WTC11 (cell line): ENCODE measurements at regions not wholly inside any gene's neighbourhood (a gene's known extent, or its start where the extent isn't known, plus 50 kb on each side); places are given as distances from the start of the nearest gene placed in this dataset.

Experiments
- ATAC-seq: fragments of 200-7000 bp; cut with Tn5 transposase; 2 replicates; pipeline ENCODE4 v1.10.0; 2021; ENCODE audit warnings: mild to moderate bottlenecking, moderate library complexity
- CTCF ChIA-PET: fragments of 300-600 bp; sonication (Branson Sonifier 250); formaldehyde crosslinking; loops from one replicate; lab custom pipeline; 2021; ENCODE audit warnings: antibody characterized with exemption; lab: Charles Lee
- POLR2A ChIA-PET: fragments of 350-600 bp; sonication (Branson Sonifier 250); formaldehyde crosslinking; loops from one replicate; lab custom pipeline; 2021; ENCODE audit warnings: antibody characterized with exemption; lab: Charles Lee
- DNase-seq: peaks from one replicate; pipeline ENCODE4 v3.0.0; 2021; ENCODE audit warnings: low spot score
- H3K27ac Mint-ChIP-seq: 2 replicates; pipeline ENCODE4 v1.8.0; 2021; ENCODE audit warnings: mixed read lengths
- H3K27me3 Mint-ChIP-seq: 2 replicates; pipeline ENCODE4 v1.8.0; 2021; ENCODE audit warnings: low read depth, mild to moderate bottlenecking, moderate library complexity, mixed read lengths
- H3K36me3 Mint-ChIP-seq: 2 replicates; pipeline ENCODE4 v1.8.0; 2021; ENCODE audit warnings: mixed read lengths
- H3K4me1 Mint-ChIP-seq: 2 replicates; pipeline ENCODE4 v1.8.0; 2022; ENCODE audit warnings: mixed read lengths
- H3K4me3 Mint-ChIP-seq: 2 replicates; pipeline ENCODE4 v1.8.0; 2021; ENCODE audit warnings: mild to moderate bottlenecking, moderate library complexity, mixed read lengths
- H3K9me3 Mint-ChIP-seq: 2 replicates; pipeline ENCODE4 v1.8.0; 2021; ENCODE audit warnings: mixed read lengths
- ATF6 ChIP-seq: sonication (generic); formaldehyde crosslinking; IDR thresholded peaks from 2 replicates; pipeline ENCODE4 v1.8.1; 2023; ENCODE audit warnings: mild to moderate bottlenecking, missing genetic modification reagents
- CREM ChIP-seq: sonication (generic); formaldehyde crosslinking; IDR thresholded peaks from 2 replicates; pipeline ENCODE4 v1.8.1; 2022; ENCODE audit warnings: mild to moderate bottlenecking, missing genetic modification reagents, moderate library complexity
- E2F1 ChIP-seq: sonication (generic); formaldehyde crosslinking; IDR thresholded peaks from 2 replicates; pipeline ENCODE4 v1.8.0; 2022; ENCODE audit warnings: mild to moderate bottlenecking, missing genetic modification reagents
- ESRRA ChIP-seq: sonication (generic); formaldehyde crosslinking; IDR thresholded peaks from 2 replicates; pipeline ENCODE4 v1.8.1; 2022; ENCODE audit warnings: mild to moderate bottlenecking, missing genetic modification reagents, borderline replicate concordance
- GRHL2 ChIP-seq: fragments of 250-450 bp; sonication (Bioruptor Pico); IDR thresholded peaks from 2 replicates; pipeline ENCODE4 v1.8.0; 2022; ENCODE audit warnings: mild to moderate bottlenecking, moderate library complexity; ENCODE audit not compliant: insufficient replicate concordance, severe bottlenecking
- GTF2I ChIP-seq: fragments of 250-450 bp; sonication (Bioruptor Pico); conservative IDR thresholded peaks from 2 replicates; pipeline ENCODE4 v1.4.0; 2021; ENCODE audit warnings: mild to moderate bottlenecking
- IRF2 ChIP-seq: sonication (generic); formaldehyde crosslinking; IDR thresholded peaks from 2 replicates; pipeline ENCODE4 v1.8.0; 2022; ENCODE audit warnings: low read depth, missing genetic modification reagents, borderline replicate concordance
- JAZF1 ChIP-seq: fragments of 250-450 bp; sonication (Bioruptor Pico); IDR thresholded peaks from 2 replicates; pipeline ENCODE4 v1.9.0; 2021; ENCODE audit warnings: moderate library complexity, mild to moderate bottlenecking, inconsistent platforms
- MXD4 ChIP-seq: fragments of 250-450 bp; sonication (Bioruptor Pico); IDR thresholded peaks from 2 replicates; pipeline ENCODE4 v1.8.0; 2021; ENCODE audit warnings: mild to moderate bottlenecking, moderate library complexity, borderline replicate concordance
- NFE2L1 ChIP-seq: sonication (generic); formaldehyde crosslinking; IDR thresholded peaks from 2 replicates; pipeline ENCODE4 v1.8.1; 2023; ENCODE audit warnings: missing genetic modification reagents
- NFYB ChIP-seq: sonication (generic); formaldehyde crosslinking; conservative IDR thresholded peaks from 2 replicates; pipeline ENCODE4 v1.8.0; 2022; ENCODE audit warnings: low read depth, missing genetic modification reagents
- PREB ChIP-seq: sonication (generic); formaldehyde crosslinking; IDR thresholded peaks from 2 replicates; pipeline ENCODE4 v1.8.1; 2022; ENCODE audit warnings: mild to moderate bottlenecking, missing genetic modification reagents, moderate library complexity, borderline replicate concordance
- SMAD3 ChIP-seq: sonication (generic); formaldehyde crosslinking; IDR thresholded peaks from 2 replicates; pipeline ENCODE4 v1.8.0; 2022; ENCODE audit warnings: missing genetic modification reagents, mild to moderate bottlenecking, borderline replicate concordance
- SP1 ChIP-seq: sonication (generic); formaldehyde crosslinking; conservative IDR thresholded peaks from 2 replicates; pipeline ENCODE4 v1.8.1; 2022; ENCODE audit warnings: missing genetic modification reagents
- ZNF138 ChIP-seq: sonication (generic); formaldehyde crosslinking; conservative IDR thresholded peaks from 2 replicates; pipeline ENCODE4 v1.8.1; 2022; ENCODE audit warnings: mild to moderate bottlenecking, moderate library complexity, missing genetic modification reagents
- ZNF219 ChIP-seq: sonication (generic); formaldehyde crosslinking; IDR thresholded peaks from 2 replicates; pipeline ENCODE4 v1.8.0; 2023; ENCODE audit warnings: missing genetic modification reagents, mild to moderate bottlenecking, borderline replicate concordance
- ZNF396 ChIP-seq: fragments of 250-450 bp; sonication (Bioruptor Pico); IDR thresholded peaks from 2 replicates; pipeline ENCODE4 v1.8.0; 2021; ENCODE audit warnings: mild to moderate bottlenecking, moderate library complexity, borderline replicate concordance
- TF ChIP-seq, protein P1 (sequence below): fragments of 250-450 bp; sonication (Bioruptor Pico); IDR thresholded peaks from 2 replicates; pipeline ENCODE4 v1.8.0; 2021; ENCODE audit warnings: mild to moderate bottlenecking
- TF ChIP-seq, protein P2 (sequence below): fragments of 250-450 bp; sonication (Bioruptor Pico); IDR thresholded peaks from 2 replicates; pipeline ENCODE4 v1.9.0; 2021; ENCODE audit warnings: mild to moderate bottlenecking
- TF ChIP-seq, protein P3 (sequence below): sonication (generic); formaldehyde crosslinking; IDR thresholded peaks from 2 replicates; pipeline ENCODE4 v1.8.0; 2023; ENCODE audit warnings: mild to moderate bottlenecking, missing genetic modification reagents
- TF ChIP-seq, protein P4 (sequence below): sonication (generic); formaldehyde crosslinking; IDR thresholded peaks from 2 replicates; pipeline ENCODE4 v1.8.1; 2022; ENCODE audit warnings: low read depth, missing genetic modification reagents, borderline replicate concordance

DNA sequence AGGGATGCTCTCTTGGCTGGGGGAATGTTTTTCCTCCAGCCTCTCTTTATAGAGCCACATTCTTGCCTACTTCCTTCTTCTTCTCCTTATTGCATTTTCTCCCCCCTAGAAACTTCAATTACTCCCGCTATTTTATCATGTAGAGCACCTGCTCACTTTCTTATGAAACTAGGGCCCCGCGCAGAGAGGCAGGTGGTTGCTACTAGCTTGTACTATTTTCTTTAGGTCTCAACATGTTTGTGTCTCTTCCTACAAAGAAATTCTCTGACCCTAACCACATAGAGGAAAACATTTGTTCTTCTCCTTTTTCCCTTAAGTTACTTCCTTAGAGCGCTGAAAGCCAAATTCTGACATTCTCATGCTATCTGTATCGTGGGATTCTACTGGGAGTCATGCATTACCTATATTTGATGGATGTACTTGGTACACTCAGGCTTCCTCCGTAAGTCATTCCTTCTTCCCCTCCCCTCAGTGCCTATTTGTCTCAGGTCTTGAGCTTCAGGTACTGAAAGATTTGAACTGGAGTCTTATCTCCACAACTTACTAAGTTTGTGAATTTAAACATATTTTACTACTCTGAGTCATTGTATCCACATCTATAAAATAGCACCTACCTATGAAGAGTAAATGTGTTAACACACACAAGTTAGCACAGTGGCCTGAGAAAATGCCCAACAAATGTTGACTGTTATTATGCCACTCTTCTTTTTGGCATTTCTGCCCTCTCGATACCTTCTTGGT lies 159.1 kb upstream of the LEF1 start (continued):
- TF ChIP-seq ATF6 (no peak), SP1 (CRISPR knock-in tag) (no peak), MXD4 (CRISPR knock-in tag) (no peak), E2F1 (CRISPR knock-in tag) (no peak), ZNF219 (CRISPR knock-in tag) (no peak), GRHL2 (no peak), CREM (CRISPR knock-in tag) (no peak), IRF2 (CRISPR knock-in tag) (no peak), SMAD3 (CRISPR knock-in tag) (no peak), ZNF138 (CRISPR knock-in tag) (no peak)

GRCh38 chr4:108325561-108325960 lies 156.8 kb upstream of the LEF1 start:
- H3K4me3 Mint-ChIP-seq = no peak overlapping the region

GRCh38 chr4:108324450-108324849 lies 155.7 kb upstream of the LEF1 start:
- peaks cover 3% of the 10 kb centered on the region for H3K27me3 Mint-ChIP-seq
- H3K4me1 Mint-ChIP-seq = peaks cover 6% of the 10 kb centered on the region; the same call in 1 of the 2 replicates
- ATAC-seq = no peak
- H3K9me3 Mint-ChIP-seq = peaks cover 11% of the 10 kb centered on the region
- no peak overlapping the region for H3K4me3 Mint-ChIP-seq
- H3K27ac Mint-ChIP-seq = no peak overlapping the region
- no peak for DNase-seq
- POLR2A ChIA-PET = no interaction called here
- CTCF ChIA-PET = no interaction called here
- no peaks in the 10 kb centered on the region for H3K36me3 Mint-ChIP-seq
- no peak for TF ChIP-seq ZNF396
- no peak for TF ChIP-seq ZNF219 (CRISPR knock-in tag)
- TF ChIP-seq NFE2L1 (CRISPR knock-in tag) = no peak
- TF ChIP-seq, protein P1, sequence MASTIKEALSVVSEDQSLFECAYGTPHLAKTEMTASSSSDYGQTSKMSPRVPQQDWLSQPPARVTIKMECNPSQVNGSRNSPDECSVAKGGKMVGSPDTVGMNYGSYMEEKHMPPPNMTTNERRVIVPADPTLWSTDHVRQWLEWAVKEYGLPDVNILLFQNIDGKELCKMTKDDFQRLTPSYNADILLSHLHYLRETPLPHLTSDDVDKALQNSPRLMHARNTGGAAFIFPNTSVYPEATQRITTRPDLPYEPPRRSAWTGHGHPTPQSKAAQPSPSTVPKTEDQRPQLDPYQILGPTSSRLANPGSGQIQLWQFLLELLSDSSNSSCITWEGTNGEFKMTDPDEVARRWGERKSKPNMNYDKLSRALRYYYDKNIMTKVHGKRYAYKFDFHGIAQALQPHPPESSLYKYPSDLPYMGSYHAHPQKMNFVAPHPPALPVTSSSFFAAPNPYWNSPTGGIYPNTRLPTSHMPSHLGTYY (CRISPR knock-in tag) = no peak
- TF ChIP-seq PREB (CRISPR knock-in tag) = no peak
- TF ChIP-seq, protein P2, sequence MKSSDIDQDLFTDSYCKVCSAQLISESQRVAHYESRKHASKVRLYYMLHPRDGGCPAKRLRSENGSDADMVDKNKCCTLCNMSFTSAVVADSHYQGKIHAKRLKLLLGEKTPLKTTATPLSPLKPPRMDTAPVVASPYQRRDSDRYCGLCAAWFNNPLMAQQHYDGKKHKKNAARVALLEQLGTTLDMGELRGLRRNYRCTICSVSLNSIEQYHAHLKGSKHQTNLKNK (CRISPR knock-in tag) = no peak
- TF ChIP-seq, protein P3, sequence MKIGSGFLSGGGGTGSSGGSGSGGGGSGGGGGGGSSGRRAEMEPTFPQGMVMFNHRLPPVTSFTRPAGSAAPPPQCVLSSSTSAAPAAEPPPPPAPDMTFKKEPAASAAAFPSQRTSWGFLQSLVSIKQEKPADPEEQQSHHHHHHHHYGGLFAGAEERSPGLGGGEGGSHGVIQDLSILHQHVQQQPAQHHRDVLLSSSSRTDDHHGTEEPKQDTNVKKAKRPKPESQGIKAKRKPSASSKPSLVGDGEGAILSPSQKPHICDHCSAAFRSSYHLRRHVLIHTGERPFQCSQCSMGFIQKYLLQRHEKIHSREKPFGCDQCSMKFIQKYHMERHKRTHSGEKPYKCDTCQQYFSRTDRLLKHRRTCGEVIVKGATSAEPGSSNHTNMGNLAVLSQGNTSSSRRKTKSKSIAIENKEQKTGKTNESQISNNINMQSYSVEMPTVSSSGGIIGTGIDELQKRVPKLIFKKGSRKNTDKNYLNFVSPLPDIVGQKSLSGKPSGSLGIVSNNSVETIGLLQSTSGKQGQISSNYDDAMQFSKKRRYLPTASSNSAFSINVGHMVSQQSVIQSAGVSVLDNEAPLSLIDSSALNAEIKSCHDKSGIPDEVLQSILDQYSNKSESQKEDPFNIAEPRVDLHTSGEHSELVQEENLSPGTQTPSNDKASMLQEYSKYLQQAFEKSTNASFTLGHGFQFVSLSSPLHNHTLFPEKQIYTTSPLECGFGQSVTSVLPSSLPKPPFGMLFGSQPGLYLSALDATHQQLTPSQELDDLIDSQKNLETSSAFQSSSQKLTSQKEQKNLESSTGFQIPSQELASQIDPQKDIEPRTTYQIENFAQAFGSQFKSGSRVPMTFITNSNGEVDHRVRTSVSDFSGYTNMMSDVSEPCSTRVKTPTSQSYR (CRISPR knock-in tag) = no peak
- TF ChIP-seq ESRRA (CRISPR knock-in tag) = no peak
- no peak for TF ChIP-seq GTF2I (CRISPR knock-in tag)
- no peak for TF ChIP-seq JAZF1 (CRISPR knock-in tag)
- TF ChIP-seq, protein P4, sequence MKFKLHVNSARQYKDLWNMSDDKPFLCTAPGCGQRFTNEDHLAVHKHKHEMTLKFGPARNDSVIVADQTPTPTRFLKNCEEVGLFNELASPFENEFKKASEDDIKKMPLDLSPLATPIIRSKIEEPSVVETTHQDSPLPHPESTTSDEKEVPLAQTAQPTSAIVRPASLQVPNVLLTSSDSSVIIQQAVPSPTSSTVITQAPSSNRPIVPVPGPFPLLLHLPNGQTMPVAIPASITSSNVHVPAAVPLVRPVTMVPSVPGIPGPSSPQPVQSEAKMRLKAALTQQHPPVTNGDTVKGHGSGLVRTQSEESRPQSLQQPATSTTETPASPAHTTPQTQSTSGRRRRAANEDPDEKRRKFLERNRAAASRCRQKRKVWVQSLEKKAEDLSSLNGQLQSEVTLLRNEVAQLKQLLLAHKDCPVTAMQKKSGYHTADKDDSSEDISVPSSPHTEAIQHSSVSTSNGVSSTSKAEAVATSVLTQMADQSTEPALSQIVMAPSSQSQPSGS = no peak
- no peak for TF ChIP-seq NFYB (CRISPR knock-in tag)

More at GRCh38 chr4:108325561-108325960, 156.8 kb upstream of the LEF1 start:
- Mint-ChIP-seq H3K27me3 (peaks cover 5% of the 10 kb centered on the region), H3K9me3 (peaks cover 11% of the 10 kb centered on the region), H3K4me1 (peaks cover 6% of the 10 kb centered on the region; the same call in 1 of the 2 replicates), H3K36me3 (no peaks in the 10 kb centered on the region), H3K27ac (no peak overlapping the region)
- no peak for ATAC-seq
- TF ChIP-seq SP1 (CRISPR knock-in tag) = no peak
- no peak for DNase-seq
- CTCF ChIA-PET = no interaction called here
- POLR2A ChIA-PET = no interaction called here
